ENCODE measurements at regions not wholly inside any gene's neighbourhood (a gene's known extent, or its start where the extent isn't known, plus 50 kb on each side); places are given as distances from the start of the nearest gene placed in this dataset.

- TF ChIP-seq ZNF70 (CRISPR knock-in tag; IDR thresholded peaks at IDR 0.05) (no peak), TOX (CRISPR knock-in tag; IDR thresholded peaks at IDR 0.05; ENCODE audit: borderline replicate concordance) (no peak), SNAI2 (CRISPR knock-in tag; IDR thresholded peaks at IDR 0.05) (no peak), ZFP30 (CRISPR knock-in tag; IDR thresholded peaks at IDR 0.05) (no peak), ZC3H10 (CRISPR knock-in tag; IDR thresholded peaks at IDR 0.05) (no peak), BACH2 (CRISPR knock-in tag; IDR thresholded peaks at IDR 0.05; ENCODE audit: borderline replicate concordance) (no peak), ISL1 (CRISPR knock-in tag; IDR thresholded peaks at IDR 0.05) (no peak), RARB (CRISPR knock-in tag; IDR thresholded peaks at IDR 0.05) (no peak), ZFP3 (CRISPR knock-in tag; IDR thresholded peaks at IDR 0.05) (no peak), ARNTL (CRISPR knock-in tag; IDR thresholded peaks at IDR 0.05; ENCODE audit: borderline replicate concordance, low read depth) (no peak), TSHZ2 (CRISPR knock-in tag; IDR thresholded peaks at IDR 0.05) (no peak), ZNF565 (CRISPR knock-in tag; conservative IDR thresholded peaks at IDR 0.05; ENCODE audit: low read depth) (no peak), ESRRG (CRISPR knock-in tag; IDR thresholded peaks at IDR 0.05) (no peak), PPARA (CRISPR knock-in tag; IDR thresholded peaks at IDR 0.05; ENCODE audit: borderline replicate concordance) (no peak), POU6F1 (CRISPR knock-in tag; IDR thresholded peaks at IDR 0.05; ENCODE audit: borderline replicate concordance, low read depth) (no peak)
- no peak for ATAC-seq
These were observed 51.6 kb upstream of the BLTP1 start for GRCh38 chr4:122100508-122100907.

- TF ChIP-seq, protein P1, sequence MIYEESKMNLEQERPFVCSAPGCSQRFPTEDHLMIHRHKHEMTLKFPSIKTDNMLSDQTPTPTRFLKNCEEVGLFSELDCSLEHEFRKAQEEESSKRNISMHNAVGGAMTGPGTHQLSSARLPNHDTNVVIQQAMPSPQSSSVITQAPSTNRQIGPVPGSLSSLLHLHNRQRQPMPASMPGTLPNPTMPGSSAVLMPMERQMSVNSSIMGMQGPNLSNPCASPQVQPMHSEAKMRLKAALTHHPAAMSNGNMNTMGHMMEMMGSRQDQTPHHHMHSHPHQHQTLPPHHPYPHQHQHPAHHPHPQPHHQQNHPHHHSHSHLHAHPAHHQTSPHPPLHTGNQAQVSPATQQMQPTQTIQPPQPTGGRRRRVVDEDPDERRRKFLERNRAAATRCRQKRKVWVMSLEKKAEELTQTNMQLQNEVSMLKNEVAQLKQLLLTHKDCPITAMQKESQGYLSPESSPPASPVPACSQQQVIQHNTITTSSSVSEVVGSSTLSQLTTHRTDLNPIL (CRISPR knock-in tag; IDR thresholded peaks at IDR 0.05; ENCODE audit: low read depth): no peak
- no peak for TF ChIP-seq BACH2 (CRISPR knock-in tag; IDR thresholded peaks at IDR 0.05; ENCODE audit: borderline replicate concordance)
- no peak for TF ChIP-seq PPARA (CRISPR knock-in tag; IDR thresholded peaks at IDR 0.05; ENCODE audit: borderline replicate concordance)
- TF ChIP-seq ARNTL (CRISPR knock-in tag; IDR thresholded peaks at IDR 0.05; ENCODE audit: borderline replicate concordance, low read depth): no peak
- TF ChIP-seq SNAI2 (CRISPR knock-in tag; IDR thresholded peaks at IDR 0.05): no peak
- TF ChIP-seq GLIS3 (CRISPR knock-in tag; IDR thresholded peaks at IDR 0.05): no peak
- no peak for TF ChIP-seq ZC3H10 (CRISPR knock-in tag; IDR thresholded peaks at IDR 0.05)
- TF ChIP-seq PATZ1 (CRISPR knock-in tag; IDR thresholded peaks at IDR 0.05; ENCODE audit: borderline replicate concordance): no peak
- no peak for TF ChIP-seq POU6F1 (CRISPR knock-in tag; IDR thresholded peaks at IDR 0.05; ENCODE audit: borderline replicate concordance, low read depth)
- no peak for TF ChIP-seq TSHZ2 (CRISPR knock-in tag; IDR thresholded peaks at IDR 0.05)
- no peak for TF ChIP-seq OSR1 (CRISPR knock-in tag; IDR thresholded peaks at IDR 0.05)
- no peak for TF ChIP-seq ZNF8 (CRISPR knock-in tag; IDR thresholded peaks at IDR 0.05)
- no peak for TF ChIP-seq TCF4 (CRISPR knock-in tag; IDR thresholded peaks at IDR 0.05; ENCODE audit: borderline replicate concordance)
- no peak for TF ChIP-seq RARB (CRISPR knock-in tag; IDR thresholded peaks at IDR 0.05)
- no peak for ATAC-seq
These were observed 52.2 kb upstream of the BLTP1 start for GRCh38 chr4:122099896-122100295.
